Lower lobe of right lung (tissue), 2 donors: ENCODE measurements at regions not wholly inside any gene's neighbourhood (a gene's known extent, or its start where the extent isn't known, plus 50 kb on each side); places are given as distances from the start of the nearest gene placed in this dataset.

Experiments
- ATAC-seq, 2 donors: fragments of 200-7000 bp; cut with Tn5 transposase; one replicate each; pipeline ENCODE4 v1.9.1; 2020 to 2022; ENCODE audit warnings: mild to moderate bottlenecking in 2 of 2, moderate library complexity in 2 of 2
- DNase-seq: peaks from one replicate; pipeline ENCODE4 v3.0.0-alpha.2; 2020
- H3K27ac ChIP-seq: fragments of 200-600 bp; one replicate; pipeline ENCODE4 v1.8.0; 2022
- H3K27me3 ChIP-seq: fragments of 200-600 bp; one replicate; pipeline ENCODE4 v1.8.0; 2022; ENCODE audit warnings: low read depth
- H3K36me3 ChIP-seq: fragments of 200-600 bp; one replicate; pipeline ENCODE4 v1.8.0; 2022; ENCODE audit warnings: mild to moderate bottlenecking
- H3K4me1 ChIP-seq: fragments of 200-600 bp; one replicate; pipeline ENCODE4 v1.8.0; 2022
- H3K4me3 ChIP-seq: fragments of 200-600 bp; one replicate; pipeline ENCODE4 v1.8.0; 2022; ENCODE audit warnings: mild to moderate bottlenecking
- H3K9me3 ChIP-seq: fragments of 200-600 bp; one replicate; pipeline ENCODE4 v1.8.0; 2022
- intact Hi-C: fragments of 100-400 bp; cut with DNase I; formaldehyde crosslinking; loops from one replicate; pipeline ENCODE4 v1.11.0; 2022
- TF ChIP-seq, protein P1 (sequence below): fragments of 200-600 bp; IDR thresholded peaks from one replicate; pipeline ENCODE4 v1.8.0; 2022; ENCODE audit warnings: antibody characterized with exemption, mild to moderate bottlenecking
- donor health status: DM: no; HTN: yes; CAD: no; lungs with severe emphysema.

DNA sequence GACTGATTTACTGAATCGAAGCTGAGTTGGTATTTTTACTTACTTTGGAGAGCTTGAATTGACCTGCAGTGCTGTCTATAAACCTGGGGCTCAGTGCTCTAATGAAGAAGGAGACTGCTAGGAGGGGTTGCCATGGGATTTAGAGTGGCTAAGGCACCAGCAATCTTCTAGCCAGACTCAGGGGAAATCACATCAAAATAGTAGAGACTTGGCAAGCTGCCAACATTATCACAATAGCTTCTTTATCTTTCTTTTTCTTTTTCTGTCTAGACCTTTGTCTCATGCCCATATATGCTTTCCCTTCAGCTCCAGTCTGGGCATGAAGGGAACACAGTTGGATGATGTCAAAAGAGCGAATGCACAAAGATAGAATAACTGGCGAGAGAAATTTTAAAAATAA lies 301.1 kb upstream of the DPYD start:
- no peak for ATAC-seq
- Histone ChIP-seq H3K4me3 (no peak overlapping the region), H3K27ac (no peak overlapping the region), H3K9me3 (no peaks in the 10 kb centered on the region), H3K4me1 (no peaks in the 10 kb centered on the region), H3K36me3 (no peaks in the 10 kb centered on the region), H3K27me3 (no peaks in the 10 kb centered on the region)
- TF ChIP-seq, protein P1, sequence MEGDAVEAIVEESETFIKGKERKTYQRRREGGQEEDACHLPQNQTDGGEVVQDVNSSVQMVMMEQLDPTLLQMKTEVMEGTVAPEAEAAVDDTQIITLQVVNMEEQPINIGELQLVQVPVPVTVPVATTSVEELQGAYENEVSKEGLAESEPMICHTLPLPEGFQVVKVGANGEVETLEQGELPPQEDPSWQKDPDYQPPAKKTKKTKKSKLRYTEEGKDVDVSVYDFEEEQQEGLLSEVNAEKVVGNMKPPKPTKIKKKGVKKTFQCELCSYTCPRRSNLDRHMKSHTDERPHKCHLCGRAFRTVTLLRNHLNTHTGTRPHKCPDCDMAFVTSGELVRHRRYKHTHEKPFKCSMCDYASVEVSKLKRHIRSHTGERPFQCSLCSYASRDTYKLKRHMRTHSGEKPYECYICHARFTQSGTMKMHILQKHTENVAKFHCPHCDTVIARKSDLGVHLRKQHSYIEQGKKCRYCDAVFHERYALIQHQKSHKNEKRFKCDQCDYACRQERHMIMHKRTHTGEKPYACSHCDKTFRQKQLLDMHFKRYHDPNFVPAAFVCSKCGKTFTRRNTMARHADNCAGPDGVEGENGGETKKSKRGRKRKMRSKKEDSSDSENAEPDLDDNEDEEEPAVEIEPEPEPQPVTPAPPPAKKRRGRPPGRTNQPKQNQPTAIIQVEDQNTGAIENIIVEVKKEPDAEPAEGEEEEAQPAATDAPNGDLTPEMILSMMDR: no peak
- no peak for DNase-seq
- intact Hi-C loops: no loop called here

- H3K36me3 ChIP-seq: no peaks in the 10 kb centered on the region
- H3K4me1 ChIP-seq: no peaks in the 10 kb centered on the region
- ATAC-seq (no peak), DNase-seq (no peak)
- H3K27me3 ChIP-seq: no peaks in the 10 kb centered on the region
- H3K27ac ChIP-seq: no peak overlapping the region
- no peaks in the 10 kb centered on the region for H3K9me3 ChIP-seq
- TF ChIP-seq, protein P1: no peak
- intact Hi-C loops: no loop called here
- no peak overlapping the region for H3K4me3 ChIP-seq
Measured at GRCh38 chr1:98217601-98218000, 296.8 kb upstream of the DPYD start.

DNA sequence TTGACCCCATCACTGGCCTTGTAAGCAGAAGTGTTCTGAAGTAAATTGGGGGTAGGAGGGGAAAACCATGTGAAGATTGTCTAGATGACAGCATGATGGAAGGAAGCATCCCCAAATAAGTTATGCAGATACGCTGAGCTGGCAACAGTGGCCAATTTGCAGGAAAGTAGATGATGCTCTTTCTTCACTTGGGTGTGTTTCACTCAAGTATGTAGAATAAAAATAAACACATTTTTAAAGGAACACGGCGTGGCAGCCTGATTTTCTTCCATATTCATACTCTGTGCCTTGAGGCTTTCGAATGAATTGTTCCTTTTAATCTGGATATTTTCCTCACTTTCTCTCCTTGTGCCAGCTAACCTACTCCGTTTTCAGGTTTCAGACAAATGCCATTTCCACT lies 295.5 kb upstream of the DPYD start:
- no peak for ATAC-seq
- DNase-seq: no peak
- no peak overlapping the region for H3K27ac ChIP-seq
- TF ChIP-seq, protein P1: no peak
- no peaks in the 10 kb centered on the region for H3K36me3 ChIP-seq
- H3K9me3 ChIP-seq: no peaks in the 10 kb centered on the region
- no peaks in the 10 kb centered on the region for H3K4me1 ChIP-seq
- intact Hi-C loops: no loop called here
- no peaks in the 10 kb centered on the region for H3K27me3 ChIP-seq
- H3K4me3 ChIP-seq: no peak overlapping the region

DNA sequence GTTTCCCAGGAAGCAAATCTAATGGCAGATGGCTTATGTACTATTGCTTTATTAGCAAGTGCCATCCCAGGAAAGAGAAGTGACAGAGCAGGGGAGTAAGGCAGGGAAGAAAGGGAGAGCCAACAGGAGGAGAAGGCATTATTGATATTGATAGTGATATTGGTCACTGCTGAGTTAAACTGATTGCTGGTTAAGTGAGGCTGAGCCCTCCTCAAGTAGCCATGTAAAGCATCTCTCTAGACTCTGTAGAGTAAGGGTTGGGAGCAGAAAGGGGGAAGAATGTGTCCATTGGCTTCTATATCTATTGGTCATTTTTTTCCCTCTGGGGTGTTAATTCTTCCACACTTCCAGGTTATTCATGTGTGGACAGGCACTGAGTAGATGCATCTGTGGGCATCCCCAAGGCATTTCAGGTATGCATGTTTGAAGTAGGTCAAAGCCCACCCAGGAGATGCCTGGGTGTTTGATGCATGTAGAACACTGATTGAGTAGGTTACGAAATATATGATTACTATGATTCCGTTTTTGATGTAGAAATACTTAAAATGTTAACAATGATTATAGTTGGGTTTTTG lies 290.5 kb upstream of the DPYD start:
- DNase-seq: no peak
- H3K4me3 ChIP-seq: no peak overlapping the region
- no peaks in the 10 kb centered on the region for H3K9me3 ChIP-seq
- no peaks in the 10 kb centered on the region for H3K36me3 ChIP-seq
- TF ChIP-seq, protein P1: no peak
- no peaks in the 10 kb centered on the region for H3K27me3 ChIP-seq
- no peak overlapping the region for H3K27ac ChIP-seq
- no peak for ATAC-seq
- H3K4me1 ChIP-seq: no peaks in the 10 kb centered on the region
- intact Hi-C loops: no loop called here

- H3K4me1 ChIP-seq: no peaks in the 10 kb centered on the region
- TF ChIP-seq, protein P1: no peak
- no peak overlapping the region for H3K4me3 ChIP-seq
- DNase-seq: no peak
- H3K36me3 ChIP-seq: no peaks in the 10 kb centered on the region
- no peak for ATAC-seq
- no peaks in the 10 kb centered on the region for H3K9me3 ChIP-seq
- intact Hi-C loops: no loop called here
- no peak overlapping the region for H3K27ac ChIP-seq
- H3K27me3 ChIP-seq: no peaks in the 10 kb centered on the region
Measured at GRCh38 chr1:98210563-98210962, 289.7 kb upstream of the DPYD start.

GRCh38 chr1:98210064-98210463 lies 289.2 kb upstream of the DPYD start:
- H3K4me3 ChIP-seq: no peak overlapping the region
- H3K4me1 ChIP-seq: no peaks in the 10 kb centered on the region
- no peaks in the 10 kb centered on the region for H3K36me3 ChIP-seq
- intact Hi-C loops: no loop called here
- ATAC-seq: no peak
- H3K27ac ChIP-seq: no peak overlapping the region
- no peaks in the 10 kb centered on the region for H3K27me3 ChIP-seq
- H3K9me3 ChIP-seq: no peaks in the 10 kb centered on the region
- no peak for DNase-seq
- TF ChIP-seq, protein P1: no peak
